ENCODE measurements at regions not wholly inside any gene's neighbourhood (a gene's known extent, or its start where the extent isn't known, plus 50 kb on each side); places are given as distances from the start of the nearest gene placed in this dataset.

- Histone ChIP-seq H3K4me3 (ENCODE audit: control insufficient read depth in 1 of 2, extremely low read depth in 1 of 2, low read length in 1 of 2) (no peak overlapping the region), H3K4me1 (ENCODE audit: control insufficient read depth in 1 of 2, extremely low read depth in 1 of 2, insufficient read depth in 2 of 2, low read length in 2 of 2) (no peaks in the 10 kb centered on the region), H3K36me3 (ENCODE audit: control insufficient read depth in 2 of 2, extremely low read depth in 1 of 2, insufficient read depth in 1 of 2, low read length in 1 of 2) (no peaks in the 10 kb centered on the region), H3K9me3 (no peaks in the 10 kb centered on the region), H3K27me3 (replicated peaks in 1 of 2; ENCODE audit: control insufficient read depth in 2 of 2, extremely low read depth in 1 of 2, insufficient read depth in 2 of 2, low read length in 1 of 2) (peaks cover 0 to 5% of the 10 kb centered on the region in 2 experiments), H3K27ac (ENCODE audit: low read length) (no peak overlapping the region)
- H3K9me3 Mint-ChIP-seq: peaks cover 8 to 16% (median 12%) of the 10 kb centered on the region in 3 donors
- no peak overlapping the region for H3K4me3 Mint-ChIP-seq
- no peak for DNase-seq
- 17% methylated on average over 1 of the region's 6 CpGs for WGBS (ENCODE audit: insufficient coverage)
- CTCF ChIA-PET: no interaction called here
- H3K27me3 Mint-ChIP-seq: peaks cover 12 to 23% of the 10 kb centered on the region in 2 donors
- no peaks in the 10 kb centered on the region for H3K4me1 Mint-ChIP-seq
- H3K27ac Mint-ChIP-seq: no peak overlapping the region
- POLR2A ChIA-PET: no interaction called here
- H3K36me3 Mint-ChIP-seq: no peaks in the 10 kb centered on the region
- ATAC-seq (replicated peaks in 1 of 4): no peak
Measured at GRCh38 chr18:78006774-78007260, 757.2 kb downstream of the GALR1 start.

- POLR2A ChIA-PET: no interaction called here
- H3K4me3 Mint-ChIP-seq: no peak overlapping the region
- ATAC-seq (replicated peaks in 1 of 4) (no peak), DNase-seq (no peak)
- Histone ChIP-seq H3K4me3 (ENCODE audit: control insufficient read depth in 1 of 2, extremely low read depth in 1 of 2, low read length in 1 of 2) (no peak overlapping the region), H3K4me1 (ENCODE audit: control insufficient read depth in 1 of 2, extremely low read depth in 1 of 2, insufficient read depth in 2 of 2, low read length in 2 of 2) (no peaks in the 10 kb centered on the region), H3K9me3 (no peaks in the 10 kb centered on the region), H3K27ac (ENCODE audit: low read length) (no peak overlapping the region), H3K36me3 (ENCODE audit: control insufficient read depth in 2 of 2, extremely low read depth in 1 of 2, insufficient read depth in 1 of 2, low read length in 1 of 2) (no peaks in the 10 kb centered on the region), H3K27me3 (replicated peaks in 1 of 2; ENCODE audit: control insufficient read depth in 2 of 2, extremely low read depth in 1 of 2, insufficient read depth in 2 of 2, low read length in 1 of 2) (peaks cover 0 to 5% of the 10 kb centered on the region in 2 experiments)
- CTCF ChIA-PET: no interaction called here
- H3K36me3 Mint-ChIP-seq: no peaks in the 10 kb centered on the region
- H3K9me3 Mint-ChIP-seq: peaks cover 4 to 17% (median 10%) of the 10 kb centered on the region in 3 donors
- no peak overlapping the region for H3K27ac Mint-ChIP-seq
- no peaks in the 10 kb centered on the region for H3K4me1 Mint-ChIP-seq
- peaks cover 10 to 22% of the 10 kb centered on the region in 2 donors for H3K27me3 Mint-ChIP-seq
Measured at GRCh38 chr18:78010363-78010762, 760.7 kb downstream of the GALR1 start.

GRCh38 chr18:78017869-78018268, 768.2 kb downstream of the GALR1 start:
- DNase-seq (no peak), ATAC-seq (replicated peaks in 1 of 4) (no peak)
- no peaks in the 10 kb centered on the region for H3K9me3 ChIP-seq
- no peaks in the 10 kb centered on the region for H3K36me3 Mint-ChIP-seq
- ChIA-PET CTCF (no interaction called here), POLR2A (no interaction called here)
- no peaks in the 10 kb centered on the region for H3K36me3 ChIP-seq (ENCODE audit: control insufficient read depth in 2 of 2, extremely low read depth in 1 of 2, insufficient read depth in 1 of 2, low read length in 1 of 2)
- no peaks in the 10 kb centered on the region for H3K4me1 Mint-ChIP-seq
- no peak overlapping the region for H3K27ac Mint-ChIP-seq
- peaks cover 0 to 5% (median 4%) of the 10 kb centered on the region in 3 donors for H3K9me3 Mint-ChIP-seq
- H3K4me3 Mint-ChIP-seq: no peak overlapping the region
- H3K27ac ChIP-seq (ENCODE audit: low read length): no peak overlapping the region
- H3K4me3 ChIP-seq (ENCODE audit: control insufficient read depth in 1 of 2, extremely low read depth in 1 of 2, low read length in 1 of 2): no peak overlapping the region
- WGBS (ENCODE audit: insufficient coverage): 88% methylated on average over 7 of the region's 8 CpGs
- peaks cover 0 to 6% of the 10 kb centered on the region in 2 experiments for H3K27me3 ChIP-seq (replicated peaks in 1 of 2; ENCODE audit: control insufficient read depth in 2 of 2, extremely low read depth in 1 of 2, insufficient read depth in 2 of 2, low read length in 1 of 2)
- no peaks in the 10 kb centered on the region for H3K4me1 ChIP-seq (ENCODE audit: control insufficient read depth in 1 of 2, extremely low read depth in 1 of 2, insufficient read depth in 2 of 2, low read length in 2 of 2)
- H3K27me3 Mint-ChIP-seq: peaks cover 0 to 4% of the 10 kb centered on the region in 2 donors

- Histone ChIP-seq H3K4me1 (ENCODE audit: control insufficient read depth in 1 of 2, extremely low read depth in 1 of 2, insufficient read depth in 2 of 2, low read length in 2 of 2) (no peaks in the 10 kb centered on the region), H3K9me3 (no peaks in the 10 kb centered on the region), H3K4me3 (ENCODE audit: control insufficient read depth in 1 of 2, extremely low read depth in 1 of 2, low read length in 1 of 2) (no peak overlapping the region), H3K27me3 (replicated peaks in 1 of 2; ENCODE audit: control insufficient read depth in 2 of 2, extremely low read depth in 1 of 2, insufficient read depth in 2 of 2, low read length in 1 of 2) (peaks cover 0 to 1% of the 10 kb centered on the region in 2 experiments), H3K36me3 (ENCODE audit: control insufficient read depth in 2 of 2, extremely low read depth in 1 of 2, insufficient read depth in 1 of 2, low read length in 1 of 2) (no peaks in the 10 kb centered on the region), H3K27ac (ENCODE audit: low read length) (no peak overlapping the region)
- Mint-ChIP-seq H3K27ac (no peak overlapping the region), H3K4me3 (no peak overlapping the region), H3K9me3 (no peaks in the 10 kb centered on the region), H3K27me3 (no peaks in the 10 kb centered on the region), H3K36me3 (no peaks in the 10 kb centered on the region), H3K4me1 (no peaks in the 10 kb centered on the region)
- POLR2A ChIA-PET: no interaction called here
- ATAC-seq (replicated peaks in 1 of 4): no peak
- WGBS (ENCODE audit: insufficient coverage): no CpG with 5 or more reads among the region's 3 CpGs
- no peak for DNase-seq
- CTCF ChIA-PET: no interaction called here
Measured at GRCh38 chr18:78021196-78021595, 771.5 kb downstream of the GALR1 start.

- H3K9me3 ChIP-seq: no peaks in the 10 kb centered on the region
- POLR2A ChIA-PET: no interaction called here
- ATAC-seq (replicated peaks in 1 of 4) (no peak), DNase-seq (no peak)
- Mint-ChIP-seq H3K36me3 (no peaks in the 10 kb centered on the region), H3K27ac (no peak overlapping the region), H3K27me3 (no peaks in the 10 kb centered on the region), H3K4me3 (no peak overlapping the region), H3K4me1 (no peaks in the 10 kb centered on the region), H3K9me3 (peaks cover 0 to 5% (median 0%) of the 10 kb centered on the region in 3 donors)
- H3K4me1 ChIP-seq (ENCODE audit: control insufficient read depth in 1 of 2, extremely low read depth in 1 of 2, insufficient read depth in 2 of 2, low read length in 2 of 2): no peaks in the 10 kb centered on the region
- H3K27me3 ChIP-seq (replicated peaks in 1 of 2; ENCODE audit: control insufficient read depth in 2 of 2, extremely low read depth in 1 of 2, insufficient read depth in 2 of 2, low read length in 1 of 2): no peaks in the 10 kb centered on the region
- CTCF ChIA-PET: no interaction called here
- 63% methylated on average over 6 of the region's 6 CpGs for WGBS (ENCODE audit: insufficient coverage)
- no peaks in the 10 kb centered on the region for H3K36me3 ChIP-seq (ENCODE audit: control insufficient read depth in 2 of 2, extremely low read depth in 1 of 2, insufficient read depth in 1 of 2, low read length in 1 of 2)
- H3K27ac ChIP-seq (ENCODE audit: low read length): no peak overlapping the region
- no peak overlapping the region for H3K4me3 ChIP-seq (ENCODE audit: control insufficient read depth in 1 of 2, extremely low read depth in 1 of 2, low read length in 1 of 2)
Measured at GRCh38 chr18:78031589-78031988, 781.9 kb downstream of the GALR1 start.

- Histone ChIP-seq H3K9me3 (no peaks in the 10 kb centered on the region), H3K27ac (ENCODE audit: low read length) (no peak overlapping the region), H3K4me3 (ENCODE audit: control insufficient read depth in 1 of 2, extremely low read depth in 1 of 2, low read length in 1 of 2) (no peak overlapping the region), H3K36me3 (ENCODE audit: control insufficient read depth in 2 of 2, extremely low read depth in 1 of 2, insufficient read depth in 1 of 2, low read length in 1 of 2) (no peaks in the 10 kb centered on the region), H3K4me1 (ENCODE audit: control insufficient read depth in 1 of 2, extremely low read depth in 1 of 2, insufficient read depth in 2 of 2, low read length in 2 of 2) (no peaks in the 10 kb centered on the region), H3K27me3 (replicated peaks in 1 of 2; ENCODE audit: control insufficient read depth in 2 of 2, extremely low read depth in 1 of 2, insufficient read depth in 2 of 2, low read length in 1 of 2) (no peaks in the 10 kb centered on the region)
- H3K27ac Mint-ChIP-seq: no peak overlapping the region
- DNase-seq (no peak), ATAC-seq (replicated peaks in 1 of 4) (no peak)
- H3K4me1 Mint-ChIP-seq: no peaks in the 10 kb centered on the region
- ChIA-PET CTCF (no interaction called here), POLR2A (no interaction called here)
- no peaks in the 10 kb centered on the region for H3K27me3 Mint-ChIP-seq
- no peaks in the 10 kb centered on the region for H3K36me3 Mint-ChIP-seq
- H3K9me3 Mint-ChIP-seq: peaks cover 0 to 5% (median 0%) of the 10 kb centered on the region in 3 donors
- 84% methylated on average over 8 of the region's 8 CpGs for WGBS (ENCODE audit: insufficient coverage)
- no peak overlapping the region for H3K4me3 Mint-ChIP-seq
Measured at GRCh38 chr18:78031991-78032390, 782.3 kb downstream of the GALR1 start.

- Mint-ChIP-seq H3K36me3 (no peaks in the 10 kb centered on the region), H3K9me3 (peaks cover 0 to 5% (median 0%) of the 10 kb centered on the region in 3 donors), H3K27me3 (no peaks in the 10 kb centered on the region), H3K27ac (no peak overlapping the region), H3K4me3 (no peak overlapping the region), H3K4me1 (no peaks in the 10 kb centered on the region)
- ChIA-PET CTCF (no interaction called here), POLR2A (no interaction called here)
- no peak overlapping the region for H3K27ac ChIP-seq (ENCODE audit: low read length)
- no peak for ATAC-seq (replicated peaks in 1 of 4)
- 79% methylated on average over 3 of the region's 6 CpGs for WGBS (ENCODE audit: insufficient coverage)
- H3K9me3 ChIP-seq: no peaks in the 10 kb centered on the region
- no peaks in the 10 kb centered on the region for H3K4me1 ChIP-seq (ENCODE audit: control insufficient read depth in 1 of 2, extremely low read depth in 1 of 2, insufficient read depth in 2 of 2, low read length in 2 of 2)
- H3K27me3 ChIP-seq (replicated peaks in 1 of 2; ENCODE audit: control insufficient read depth in 2 of 2, extremely low read depth in 1 of 2, insufficient read depth in 2 of 2, low read length in 1 of 2): no peaks in the 10 kb centered on the region
- no peaks in the 10 kb centered on the region for H3K36me3 ChIP-seq (ENCODE audit: control insufficient read depth in 2 of 2, extremely low read depth in 1 of 2, insufficient read depth in 1 of 2, low read length in 1 of 2)
- DNase-seq: no peak
- H3K4me3 ChIP-seq (ENCODE audit: control insufficient read depth in 1 of 2, extremely low read depth in 1 of 2, low read length in 1 of 2): no peak overlapping the region
Measured at GRCh38 chr18:78032574-78032973, 782.9 kb downstream of the GALR1 start.
